Activated CD4-positive, alpha-beta T cell treated with anti-CD3 and anti-CD28 coated beads, Interleukin-2, amount 50 U/mL, for 48 hours (primary cell): ENCODE measurements at regions not wholly inside any gene's neighbourhood (a gene's known extent, or its start where the extent isn't known, plus 50 kb on each side); places are given as distances from the start of the nearest gene placed in this dataset.
"Not testable (repeated sequence)": the region's sequence is repeated elsewhere in the genome, so short reads cannot be mapped to it uniquely, and the experiment has no call there.

ENCODE experiments used
- DNase-seq, 2 experiments: peaks; one replicate each; pipeline ENCODE4 v3.0.0-alpha.2; 2020

- DNase-seq: peak; percentile 85 to 86
Observed at GRCh38 chr17:30731210-30732132, 93.0 kb downstream of the CRLF3 start.

GRCh38 chr17:30730837-30731209, 93.7 kb downstream of the CRLF3 start:
- not testable (repeated sequence) for DNase-seq

GRCh38 chr17:30730171-30730836, 94.2 kb downstream of the CRLF3 start:
- peak in 1 of 2 experiments; percentile 2 for DNase-seq

GRCh38 chr17:30729471-30730170, 94.9 kb downstream of the CRLF3 start:
- DNase-seq: peak in 1 of 2 experiments; percentile 2

GRCh38 chr17:30727517-30727916, 97.0 kb downstream of the CRLF3 start:
- peak in 1 of 2 experiments; percentile 1 for DNase-seq

GRCh38 chr17:30726734-30727133, 97.8 kb downstream of the CRLF3 start:
- peak in 1 of 2 experiments; percentile 1 for DNase-seq

GRCh38 chr17:30726310-30726709, 98.2 kb downstream of the CRLF3 start:
- not testable (repeated sequence) for DNase-seq

- DNase-seq: not testable (repeated sequence)
Observed at GRCh38 chr17:30724034-30724650, 100.3 kb downstream of the CRLF3 start.

GRCh38 chr17:30722114-30722780, 102.2 kb downstream of the CRLF3 start:
- not testable (repeated sequence) for DNase-seq

- DNase-seq: not testable (repeated sequence)
Observed at GRCh38 chr17:30720971-30721370, 103.5 kb downstream of the CRLF3 start.

- no peak for DNase-seq
Observed at GRCh38 chr17:30720013-30720471, 104.5 kb downstream of the CRLF3 start.

- peak; percentile 84 to 86 for DNase-seq
Observed at GRCh38 chr17:30719131-30719973, 105.1 kb downstream of the CRLF3 start.

GRCh38 chr17:30718691-30719090, 105.8 kb downstream of the CRLF3 start:
- DNase-seq: not testable (repeated sequence)

GRCh38 chr17:30718099-30718447, 106.4 kb downstream of the CRLF3 start:
- not testable (repeated sequence) for DNase-seq

GRCh38 chr17:30717291-30718098, 107.0 kb downstream of the CRLF3 start:
- DNase-seq: no peak

GRCh38 chr17:30716461-30717290, 107.8 kb downstream of the CRLF3 start:
- DNase-seq: no peak

- DNase-seq: peak; percentile 54 to 65
Observed at GRCh38 chr17:30714825-30715622, 109.5 kb downstream of the CRLF3 start.

- not testable (repeated sequence) for DNase-seq
Observed at GRCh38 chr17:30713805-30714204, 110.7 kb downstream of the CRLF3 start.
